MM.1S (cell line): ENCODE measurements at regions not wholly inside any gene's neighbourhood (a gene's known extent, or its start where the extent isn't known, plus 50 kb on each side); places are given as distances from the start of the nearest gene placed in this dataset.

Experiments
- CTCF ChIP-seq: fragments of 300-600 bp; sonication (generic); IDR thresholded peaks from 2 replicates; pipeline ENCODE4 v1.5.1; 2016; ENCODE audit warnings: antibody characterized with exemption, low read length, mixed read lengths
- EZH2 ChIP-seq: fragments of 300-600 bp; sonication (generic); optimal IDR thresholded peaks from 2 replicates; pipeline ENCODE3; 2017; ENCODE audit warnings: low read depth, mild to moderate bottlenecking, antibody characterized with exemption, low read length, mixed read lengths
- EZH2phosphoT487 ChIP-seq: fragments of 300-600 bp; sonication (generic); IDR thresholded peaks from 2 replicates; pipeline ENCODE4 v1.6.1; 2018; ENCODE audit warnings: antibody characterized with exemption, low read length

- TF ChIP-seq CTCF (no peak), EZH2 (no peak), EZH2phosphoT487 (no peak)
Measured at GRCh38 chr14:22418631-22419030, 170.4 kb downstream of the DAD1 start.
